Lower lobe of right lung (tissue), 2 donors: ENCODE measurements at regions not wholly inside any gene's neighbourhood (a gene's known extent, or its start where the extent isn't known, plus 50 kb on each side); places are given as distances from the start of the nearest gene placed in this dataset.

ENCODE experiments used
- ATAC-seq, 2 donors: fragments of 200-7000 bp; cut with Tn5 transposase; one replicate each; pipeline ENCODE4 v1.9.1; 2020 to 2022; ENCODE audit warnings: mild to moderate bottlenecking in 2 of 2, moderate library complexity in 2 of 2
- DNase-seq: peaks from one replicate; pipeline ENCODE4 v3.0.0-alpha.2; 2020
- H3K27ac ChIP-seq: fragments of 200-600 bp; one replicate; pipeline ENCODE4 v1.8.0; 2022
- H3K27me3 ChIP-seq: fragments of 200-600 bp; one replicate; pipeline ENCODE4 v1.8.0; 2022; ENCODE audit warnings: low read depth
- H3K36me3 ChIP-seq: fragments of 200-600 bp; one replicate; pipeline ENCODE4 v1.8.0; 2022; ENCODE audit warnings: mild to moderate bottlenecking
- H3K4me1 ChIP-seq: fragments of 200-600 bp; one replicate; pipeline ENCODE4 v1.8.0; 2022
- H3K4me3 ChIP-seq: fragments of 200-600 bp; one replicate; pipeline ENCODE4 v1.8.0; 2022; ENCODE audit warnings: mild to moderate bottlenecking
- H3K9me3 ChIP-seq: fragments of 200-600 bp; one replicate; pipeline ENCODE4 v1.8.0; 2022
- intact Hi-C: fragments of 100-400 bp; cut with DNase I; formaldehyde crosslinking; loops from one replicate; pipeline ENCODE4 v1.11.0; 2022
- TF ChIP-seq, protein P1 (sequence below): fragments of 200-600 bp; IDR thresholded peaks from one replicate; pipeline ENCODE4 v1.8.0; 2022; ENCODE audit warnings: antibody characterized with exemption, mild to moderate bottlenecking
- donor health status: DM: no; HTN: yes; CAD: no; lungs with severe emphysema.

DNA sequence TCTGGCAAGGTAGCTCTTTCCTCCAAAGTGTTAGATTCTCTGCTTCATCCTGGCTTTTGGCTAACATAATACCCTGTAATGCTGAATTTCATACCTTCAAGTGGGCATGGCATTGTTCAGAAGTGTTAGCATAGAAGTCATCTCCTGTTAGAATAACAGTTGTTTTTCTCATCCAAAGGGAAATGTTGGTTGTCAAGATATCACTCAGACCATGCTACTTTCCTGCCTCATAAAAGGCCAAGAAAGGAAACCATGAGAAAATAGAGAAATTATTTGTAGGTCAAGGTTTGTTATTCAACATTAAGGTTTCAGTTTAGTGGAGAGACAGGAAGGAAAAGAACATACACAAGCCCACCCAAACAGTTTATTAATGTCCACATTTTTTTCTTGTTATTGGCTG is 472.5 kb downstream of the ARHGEF28 start:
- H3K27ac ChIP-seq, result no peak overlapping the region
- ATAC-seq (no peak), DNase-seq (no peak)
- no peak overlapping the region for H3K4me3 ChIP-seq
- H3K4me1 ChIP-seq, result no peaks in the 10 kb centered on the region
- H3K9me3 ChIP-seq, result peaks cover 7% of the 10 kb centered on the region
- TF ChIP-seq, protein P1, sequence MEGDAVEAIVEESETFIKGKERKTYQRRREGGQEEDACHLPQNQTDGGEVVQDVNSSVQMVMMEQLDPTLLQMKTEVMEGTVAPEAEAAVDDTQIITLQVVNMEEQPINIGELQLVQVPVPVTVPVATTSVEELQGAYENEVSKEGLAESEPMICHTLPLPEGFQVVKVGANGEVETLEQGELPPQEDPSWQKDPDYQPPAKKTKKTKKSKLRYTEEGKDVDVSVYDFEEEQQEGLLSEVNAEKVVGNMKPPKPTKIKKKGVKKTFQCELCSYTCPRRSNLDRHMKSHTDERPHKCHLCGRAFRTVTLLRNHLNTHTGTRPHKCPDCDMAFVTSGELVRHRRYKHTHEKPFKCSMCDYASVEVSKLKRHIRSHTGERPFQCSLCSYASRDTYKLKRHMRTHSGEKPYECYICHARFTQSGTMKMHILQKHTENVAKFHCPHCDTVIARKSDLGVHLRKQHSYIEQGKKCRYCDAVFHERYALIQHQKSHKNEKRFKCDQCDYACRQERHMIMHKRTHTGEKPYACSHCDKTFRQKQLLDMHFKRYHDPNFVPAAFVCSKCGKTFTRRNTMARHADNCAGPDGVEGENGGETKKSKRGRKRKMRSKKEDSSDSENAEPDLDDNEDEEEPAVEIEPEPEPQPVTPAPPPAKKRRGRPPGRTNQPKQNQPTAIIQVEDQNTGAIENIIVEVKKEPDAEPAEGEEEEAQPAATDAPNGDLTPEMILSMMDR, result no peak
- intact Hi-C loops, result no loop called here
- no peaks in the 10 kb centered on the region for H3K27me3 ChIP-seq
- H3K36me3 ChIP-seq, result no peaks in the 10 kb centered on the region

DNA sequence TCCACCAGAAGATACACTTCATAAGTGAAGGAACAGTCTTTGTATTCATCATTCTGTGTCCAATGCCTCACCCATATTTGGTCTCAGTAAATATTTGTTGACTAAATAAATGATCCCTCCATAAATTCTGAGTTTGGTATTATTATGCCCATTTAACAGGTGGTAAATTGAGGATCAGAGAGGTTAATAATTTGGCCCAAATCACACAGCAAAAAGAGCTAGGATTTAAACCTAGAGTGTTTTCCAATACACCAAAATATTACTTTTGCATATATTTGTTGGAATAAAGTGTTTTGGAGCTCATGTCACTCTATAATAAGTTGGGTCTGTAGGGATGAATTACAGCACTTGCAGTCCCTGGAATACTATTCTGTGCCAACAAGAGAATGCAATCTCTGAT is 470.3 kb downstream of the ARHGEF28 start:
- intact Hi-C loops, result no loop called here
- Histone ChIP-seq H3K27me3 (no peaks in the 10 kb centered on the region), H3K27ac (no peak overlapping the region), H3K4me3 (no peak overlapping the region), H3K36me3 (no peaks in the 10 kb centered on the region), H3K4me1 (no peaks in the 10 kb centered on the region), H3K9me3 (peaks cover 7% of the 10 kb centered on the region)
- TF ChIP-seq, protein P1, result no peak
- ATAC-seq, result no peak
- DNase-seq, result no peak

DNA sequence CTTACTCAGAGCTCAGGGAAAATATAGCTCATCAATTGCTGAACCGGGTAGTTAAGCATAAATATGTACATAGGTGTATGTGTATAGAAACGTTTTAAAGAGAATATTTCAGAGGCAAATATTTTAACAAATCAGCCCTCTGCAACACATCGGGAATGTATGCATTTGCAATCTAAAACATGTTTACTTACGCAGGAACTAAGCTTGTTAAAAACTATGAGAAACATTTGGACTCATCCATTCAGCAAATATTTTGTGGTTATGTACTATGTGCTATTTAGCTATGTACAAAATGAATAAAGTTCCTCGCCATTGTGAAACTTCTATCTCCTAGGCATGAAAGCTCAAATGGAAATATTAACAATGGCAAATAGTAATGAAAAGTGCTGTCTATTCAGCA is 469.9 kb downstream of the ARHGEF28 start:
- TF ChIP-seq, protein P1, result no peak
- H3K27me3 ChIP-seq, result no peaks in the 10 kb centered on the region
- DNase-seq (no peak), ATAC-seq (no peak)
- H3K4me3 ChIP-seq, result no peak overlapping the region
- no peaks in the 10 kb centered on the region for H3K36me3 ChIP-seq
- H3K27ac ChIP-seq, result no peak overlapping the region
- intact Hi-C loops, result no loop called here
- H3K4me1 ChIP-seq, result no peaks in the 10 kb centered on the region
- H3K9me3 ChIP-seq, result peaks cover 7% of the 10 kb centered on the region

DNA sequence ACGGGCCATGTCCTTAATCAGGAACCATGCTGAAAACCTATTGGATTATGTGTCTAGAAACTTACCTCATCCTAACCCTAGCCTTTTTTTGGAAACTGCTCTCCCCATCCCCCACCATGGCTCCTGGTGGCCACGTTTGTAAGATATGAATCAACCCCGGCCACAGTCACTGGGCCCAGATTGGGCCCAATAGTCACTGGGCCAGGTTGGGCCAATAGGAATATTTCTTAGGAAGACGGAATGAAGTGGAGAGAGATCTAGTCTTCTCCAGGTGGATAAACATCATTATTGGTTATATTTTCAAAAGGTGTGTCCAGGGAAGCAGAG is 468.7 kb downstream of the ARHGEF28 start:
- ATAC-seq, result no peak
- DNase-seq, result no peak
- intact Hi-C loops, result no loop called here
- H3K36me3 ChIP-seq, result no peaks in the 10 kb centered on the region
- H3K27ac ChIP-seq, result no peak overlapping the region
- TF ChIP-seq, protein P1, result no peak
- H3K4me3 ChIP-seq, result no peak overlapping the region
- no peaks in the 10 kb centered on the region for H3K27me3 ChIP-seq
- H3K9me3 ChIP-seq, result peaks cover 6% of the 10 kb centered on the region
- no peaks in the 10 kb centered on the region for H3K4me1 ChIP-seq

DNA sequence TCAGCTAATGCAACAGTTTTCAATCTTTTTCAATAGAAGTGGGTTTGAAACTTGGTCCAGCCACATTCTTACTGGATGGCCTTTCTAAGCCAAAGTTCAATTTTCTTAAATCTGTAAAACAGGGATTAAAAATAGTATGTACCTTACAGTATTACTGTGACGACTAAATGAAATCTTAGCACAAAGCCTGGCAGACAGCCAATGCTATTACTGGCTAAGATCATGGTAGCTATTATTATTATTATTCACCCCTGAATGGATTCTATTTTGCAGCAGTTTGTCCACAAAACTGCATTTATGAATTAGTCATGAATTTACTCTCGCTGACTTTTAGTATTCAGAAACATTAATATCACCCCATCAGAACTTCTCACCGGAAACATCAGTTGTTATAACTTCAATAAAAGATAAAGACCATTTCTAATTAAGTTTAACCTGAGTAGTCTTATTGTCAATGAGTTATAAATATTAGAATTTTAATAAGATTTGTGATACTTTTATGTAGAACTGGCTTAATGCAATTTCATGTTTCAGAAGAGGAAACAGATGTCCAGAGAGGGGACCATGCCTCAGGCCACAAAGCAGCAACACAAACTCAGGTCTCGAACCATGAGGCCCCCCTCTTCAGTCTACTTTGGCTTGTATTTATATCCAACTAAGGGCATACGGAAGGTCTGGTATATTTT is 468.2 kb downstream of the ARHGEF28 start:
- Histone ChIP-seq H3K4me1 (no peaks in the 10 kb centered on the region), H3K36me3 (no peaks in the 10 kb centered on the region), H3K27me3 (no peaks in the 10 kb centered on the region), H3K27ac (no peak overlapping the region), H3K9me3 (peaks cover 1% of the 10 kb centered on the region), H3K4me3 (no peak overlapping the region)
- DNase-seq (no peak), ATAC-seq (no peak)
- TF ChIP-seq, protein P1, result no peak
- intact Hi-C loops, result no loop called here
